Adipocyte (in vitro differentiated cells): ENCODE measurements at regions not wholly inside any gene's neighbourhood (a gene's known extent, or its start where the extent isn't known, plus 50 kb on each side); places are given as distances from the start of the nearest gene placed in this dataset.

ENCODE experiments used
- DNase-seq: peaks from one replicate; pipeline ENCODE4 v3.0.0-alpha.2; 2015; ENCODE audit warnings: low read depth
- H3K27me3 ChIP-seq: replicated peaks from 2 replicates; pipeline ENCODE4 v1.7.0; 2013; ENCODE audit warnings: mild to moderate bottlenecking, low read length, moderate library complexity; ENCODE audit not compliant: control insufficient read depth, insufficient read depth
- H3K36me3 ChIP-seq: 2 replicates; pipeline ENCODE4 v1.7.0; 2013; ENCODE audit warnings: low read length, mild to moderate bottlenecking, moderate library complexity; ENCODE audit not compliant: control insufficient read depth, insufficient read depth, severe bottlenecking
- H3K4me1 ChIP-seq: 2 replicates; pipeline ENCODE4 v1.7.0; 2013; ENCODE audit warnings: mild to moderate bottlenecking, low read length, moderate library complexity; ENCODE audit not compliant: control insufficient read depth, insufficient read depth
- H3K4me3 ChIP-seq: 2 replicates; pipeline ENCODE4 v1.7.0; 2013; ENCODE audit warnings: mild to moderate bottlenecking, low read length, moderate library complexity
- H3K9ac ChIP-seq: 2 replicates; pipeline ENCODE4 v1.7.0; 2013; ENCODE audit warnings: mild to moderate bottlenecking, low read length, moderate library complexity
- H3K9me3 ChIP-seq: 2 replicates; pipeline ENCODE4 v1.7.0; 2013; ENCODE audit warnings: mild to moderate bottlenecking, low read length, moderate library complexity; ENCODE audit not compliant: control insufficient read depth

- Histone ChIP-seq H3K9me3 (peaks cover 3% of the 10 kb centered on the region), H3K27me3 (no peaks in the 10 kb centered on the region), H3K9ac (no peak overlapping the region), H3K4me1 (peaks cover 12% of the 10 kb centered on the region), H3K36me3 (no peaks in the 10 kb centered on the region), H3K4me3 (no peak overlapping the region)
- DNase-seq: peak; percentile 51
Observed at GRCh38 chr6:105562027-105562426, 159.1 kb upstream of the PREP start.

GRCh38 chr6:105561486-105561885, 158.6 kb upstream of the PREP start:
- DNase-seq: no peak

GRCh38 chr6:105560611-105561066, 157.8 kb upstream of the PREP start:
- Histone ChIP-seq H3K4me3 (no peak overlapping the region), H3K9me3 (peaks cover 8% of the 10 kb centered on the region), H3K9ac (no peak overlapping the region), H3K27me3 (no peaks in the 10 kb centered on the region), H3K36me3 (no peaks in the 10 kb centered on the region), H3K4me1 (peaks cover 12% of the 10 kb centered on the region)
- peak; percentile 60 for DNase-seq

More at GRCh38 chr6:105561486-105561885, 158.6 kb upstream of the PREP start:
- H3K4me1 ChIP-seq: peaks cover 12% of the 10 kb centered on the region
- peaks cover 3% of the 10 kb centered on the region for H3K9me3 ChIP-seq
- H3K4me3 ChIP-seq: no peak overlapping the region
- H3K27me3 ChIP-seq: no peaks in the 10 kb centered on the region
- no peak overlapping the region for H3K9ac ChIP-seq
- no peaks in the 10 kb centered on the region for H3K36me3 ChIP-seq

DNA sequence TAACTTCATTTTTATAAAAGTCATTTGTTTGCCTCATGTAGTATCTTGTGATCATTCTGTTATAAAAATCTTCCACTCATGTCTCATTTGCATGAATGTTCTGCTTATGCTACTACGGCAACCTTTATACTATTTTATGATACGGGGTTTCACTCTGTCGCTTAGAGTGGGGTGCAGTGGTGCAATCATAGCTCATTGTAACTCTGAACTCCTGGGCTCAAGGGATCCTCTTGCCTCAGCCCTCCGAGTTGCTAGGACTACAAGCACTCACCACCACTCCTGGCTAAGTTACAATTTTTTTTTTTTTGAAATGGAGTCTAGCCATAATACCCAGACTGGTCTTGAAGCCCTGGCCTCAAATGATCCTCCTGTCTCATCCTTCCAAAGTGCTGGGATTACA, 154.4 kb upstream of the PREP start:
- Histone ChIP-seq H3K4me3 (no peak overlapping the region), H3K36me3 (no peaks in the 10 kb centered on the region), H3K9ac (no peak overlapping the region), H3K9me3 (peaks cover 5% of the 10 kb centered on the region), H3K4me1 (peaks cover 12% of the 10 kb centered on the region), H3K27me3 (no peaks in the 10 kb centered on the region)
- DNase-seq: no peak

DNA sequence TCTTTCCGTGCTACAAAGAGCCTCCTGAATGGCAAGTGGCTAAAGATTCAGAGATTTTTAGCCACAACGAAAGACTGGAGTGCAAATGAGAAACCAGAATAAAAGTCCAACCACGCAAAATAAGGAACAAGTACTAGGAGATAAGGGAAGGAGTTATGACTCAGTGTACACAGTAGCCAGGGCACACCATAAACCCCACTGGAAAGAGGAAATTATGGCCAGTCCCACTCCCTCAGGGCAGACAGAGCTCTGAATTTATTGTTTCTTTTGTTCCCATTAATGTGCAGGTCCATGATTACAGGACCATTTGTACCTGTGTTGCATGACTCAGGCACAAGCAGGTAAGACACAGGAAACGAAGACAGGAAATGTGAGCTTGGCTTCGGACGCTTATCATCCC, 150.3 kb upstream of the PREP start:
- Histone ChIP-seq H3K4me3 (no peak overlapping the region), H3K36me3 (no peaks in the 10 kb centered on the region), H3K9me3 (peaks cover 5% of the 10 kb centered on the region), H3K9ac (no peak overlapping the region), H3K27me3 (no peaks in the 10 kb centered on the region), H3K4me1 (no peaks in the 10 kb centered on the region)
- DNase-seq: no peak

DNA sequence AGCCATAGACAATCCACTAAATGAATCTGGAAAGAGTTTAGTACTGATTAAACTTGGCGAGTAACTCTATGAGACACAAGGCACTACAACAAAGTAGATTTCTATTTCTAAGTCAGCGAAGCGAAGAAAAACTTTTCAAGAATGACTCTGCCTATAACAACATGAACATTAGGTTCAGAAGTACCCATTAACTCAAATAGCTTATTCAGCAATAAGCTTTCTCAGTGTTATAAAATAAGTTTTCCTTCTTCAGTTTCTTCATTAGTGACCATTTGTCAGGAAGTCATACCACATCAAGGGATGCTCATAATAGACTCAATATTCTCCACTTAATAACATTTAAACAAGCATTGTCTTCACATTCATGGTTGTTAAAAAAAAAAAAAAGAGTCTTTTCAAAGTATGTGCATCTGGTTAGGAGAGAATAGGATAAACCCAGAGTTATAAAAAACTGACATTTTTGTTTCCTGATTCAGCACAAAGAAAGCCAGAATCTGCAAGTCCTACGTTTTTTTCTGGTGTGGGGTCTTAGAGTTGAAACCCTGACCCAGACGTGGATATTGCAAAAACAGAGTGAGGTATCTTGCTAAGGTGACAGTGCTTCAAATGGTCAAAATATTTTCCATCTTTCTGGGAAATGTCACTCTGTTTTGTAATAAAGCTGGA, 148.2 kb upstream of the PREP start:
- Histone ChIP-seq H3K27me3 (no peaks in the 10 kb centered on the region), H3K9ac (no peak overlapping the region), H3K4me1 (peaks cover 10% of the 10 kb centered on the region), H3K9me3 (peaks cover 5% of the 10 kb centered on the region), H3K4me3 (no peak overlapping the region), H3K36me3 (no peaks in the 10 kb centered on the region)
- peak; percentile 35 for DNase-seq

GRCh38 chr6:105546754-105547153, 143.9 kb upstream of the PREP start:
- H3K27me3 ChIP-seq: no peaks in the 10 kb centered on the region
- H3K4me3 ChIP-seq: no peak overlapping the region
- DNase-seq: no peak
- no peak overlapping the region for H3K9ac ChIP-seq
- H3K9me3 ChIP-seq: no peaks in the 10 kb centered on the region
- peaks cover 20% of the 10 kb centered on the region for H3K4me1 ChIP-seq
- H3K36me3 ChIP-seq: no peaks in the 10 kb centered on the region

DNA sequence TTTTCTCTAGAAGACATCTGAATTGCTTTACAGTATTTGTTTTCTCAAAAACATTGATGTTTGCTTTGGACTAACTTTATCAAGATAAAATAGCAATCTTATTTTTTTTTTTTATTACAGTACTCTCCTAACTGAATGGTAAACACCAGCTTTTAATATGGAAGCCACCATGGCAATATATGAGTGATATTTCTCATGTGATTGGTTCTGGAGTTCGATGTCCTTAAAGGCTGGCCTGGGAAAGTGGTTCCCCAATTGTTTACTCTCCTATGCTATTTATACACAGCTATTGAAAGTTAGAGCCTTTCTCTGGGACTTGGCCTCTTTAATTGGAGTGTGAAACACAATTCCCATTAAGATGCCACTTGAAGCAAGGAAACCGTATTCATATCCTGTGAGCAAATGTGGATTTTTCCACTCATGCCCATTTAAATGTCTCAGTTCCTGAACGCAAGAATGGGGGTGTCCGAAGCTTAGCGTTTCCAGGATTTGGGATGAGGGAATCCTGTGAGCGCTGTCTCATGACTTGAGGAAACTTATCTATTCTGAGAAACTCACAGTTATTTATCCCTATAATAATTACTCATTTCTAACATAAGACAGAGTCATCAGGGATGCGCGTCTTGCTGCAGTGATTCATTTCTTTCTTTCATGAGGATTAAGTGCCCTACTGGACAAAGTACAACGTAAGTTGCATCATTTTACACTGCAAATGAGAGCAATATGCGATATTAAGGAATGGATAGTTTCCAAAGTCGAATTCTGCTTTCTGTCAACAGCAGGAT, 143.3 kb upstream of the PREP start:
- no peaks in the 10 kb centered on the region for H3K9me3 ChIP-seq
- no peaks in the 10 kb centered on the region for H3K36me3 ChIP-seq
- H3K4me3 ChIP-seq: no peak overlapping the region

DNA sequence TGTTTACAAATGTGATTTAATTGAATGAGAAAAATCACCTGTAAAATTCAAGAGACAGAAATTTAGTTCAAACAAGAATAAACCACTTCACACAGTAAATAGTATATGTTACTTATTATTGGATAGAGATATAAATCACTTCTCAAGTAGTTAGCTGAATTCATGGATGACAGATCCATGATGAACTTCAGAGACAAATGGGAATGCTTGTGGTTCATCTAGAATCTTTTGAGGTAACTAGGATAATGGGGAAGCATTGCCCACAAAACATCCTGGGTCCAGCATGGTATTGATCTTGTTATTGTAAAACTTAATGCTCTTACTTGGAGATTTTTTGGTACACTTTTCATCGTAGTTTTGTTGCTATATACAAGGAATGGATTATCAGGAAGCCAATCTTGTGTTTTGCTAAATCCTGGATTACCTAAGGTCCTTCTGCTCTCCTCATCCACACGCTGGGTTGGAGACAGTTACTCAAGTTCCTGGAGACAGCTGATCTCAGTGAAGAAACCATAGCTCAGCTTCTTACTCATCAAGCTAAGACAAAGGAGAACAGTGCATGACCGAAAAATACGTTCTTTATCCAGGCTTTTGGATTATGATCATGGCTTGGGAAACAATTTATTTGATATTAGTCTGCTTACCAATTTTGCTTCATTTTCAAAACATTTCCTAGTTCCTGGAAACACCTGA, 142.5 kb upstream of the PREP start:
- Histone ChIP-seq H3K27me3 (no peaks in the 10 kb centered on the region), H3K9ac (no peak overlapping the region), H3K4me3 (no peak overlapping the region), H3K9me3 (no peaks in the 10 kb centered on the region), H3K4me1 (peaks cover 20% of the 10 kb centered on the region), H3K36me3 (no peaks in the 10 kb centered on the region)
- DNase-seq: no peak

More for the DNA sequence above, 143.3 kb upstream of the PREP start:
- DNase-seq: peak; percentile 88
- no peak overlapping the region for H3K9ac ChIP-seq
- H3K27me3 ChIP-seq: no peaks in the 10 kb centered on the region
- peaks cover 20% of the 10 kb centered on the region for H3K4me1 ChIP-seq

GRCh38 chr6:105539911-105540310, 137.0 kb upstream of the PREP start:
- Histone ChIP-seq H3K4me3 (no peak overlapping the region), H3K4me1 (peaks cover 15% of the 10 kb centered on the region), H3K9me3 (no peaks in the 10 kb centered on the region), H3K9ac (no peak overlapping the region), H3K27me3 (no peaks in the 10 kb centered on the region), H3K36me3 (no peaks in the 10 kb centered on the region)
- DNase-seq: peak; percentile 39

DNA sequence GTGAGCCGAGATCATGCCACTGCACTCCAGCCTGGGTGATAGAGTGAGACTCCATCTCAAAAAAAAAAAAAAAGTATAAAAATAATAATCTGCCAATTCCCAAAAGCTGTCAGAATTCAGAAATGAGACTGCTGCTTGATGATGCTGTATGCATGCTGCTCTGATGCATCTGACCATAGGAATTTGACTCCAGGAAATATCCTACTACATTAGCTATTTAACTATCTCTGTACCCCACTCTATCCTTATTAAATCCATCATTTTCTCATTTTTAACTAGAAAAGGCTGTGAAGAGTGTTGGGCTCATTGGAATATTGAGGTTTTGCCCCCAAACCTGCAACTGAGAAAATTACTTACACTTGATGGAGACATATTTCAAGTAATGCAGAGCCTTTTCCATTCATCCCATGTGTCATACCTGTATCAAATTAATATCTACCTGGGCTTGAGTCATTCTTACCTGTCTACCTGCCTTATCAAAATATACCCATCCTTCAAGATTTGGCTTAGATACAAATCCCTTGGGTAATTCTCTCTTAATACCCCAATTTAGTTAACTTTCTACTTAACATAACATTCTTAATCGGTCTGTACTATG, 135.2 kb upstream of the PREP start:
- no peak overlapping the region for H3K4me3 ChIP-seq
- no peaks in the 10 kb centered on the region for H3K36me3 ChIP-seq
- peaks cover 15% of the 10 kb centered on the region for H3K4me1 ChIP-seq

More for the DNA sequence above, 135.2 kb upstream of the PREP start:
- Histone ChIP-seq H3K9ac (no peak overlapping the region), H3K27me3 (no peaks in the 10 kb centered on the region), H3K9me3 (no peaks in the 10 kb centered on the region)
- no peak for DNase-seq
